Left ventricle myocardium inferior (tissue), 1 donor: ENCODE measurements at regions not wholly inside any gene's neighbourhood (a gene's known extent, or its start where the extent isn't known, plus 50 kb on each side); places are given as distances from the start of the nearest gene placed in this dataset.

Experiments used
- DNase-seq: peaks from one replicate; pipeline ENCODE4 v3.0.0-alpha.2; 2020
- H3K27ac ChIP-seq: fragments of 200-600 bp; replicated peaks from 2 replicates; pipeline ENCODE4 v1.8.0; 2021
- H3K27me3 ChIP-seq: fragments of 200-600 bp; 2 replicates; pipeline ENCODE4 v1.8.0; 2021; ENCODE audit warnings: low read depth
- H3K36me3 ChIP-seq: fragments of 200-600 bp; 2 replicates; pipeline ENCODE4 v1.8.0; 2021
- H3K4me1 ChIP-seq: fragments of 200-600 bp; 2 replicates; pipeline ENCODE4 v1.8.0; 2021
- H3K4me3 ChIP-seq: fragments of 200-600 bp; 2 replicates; pipeline ENCODE4 v1.8.0; 2021; ENCODE audit warnings: mild to moderate bottlenecking, moderate library complexity
- H3K9me3 ChIP-seq: fragments of 200-600 bp; replicated peaks from 2 replicates; pipeline ENCODE4 v1.8.0; 2021
- CTCF ChIP-seq: fragments of 200-600 bp; IDR thresholded peaks from 2 replicates; pipeline ENCODE4 v1.8.0; 2021; ENCODE audit warnings: antibody characterized with exemption, mild to moderate bottlenecking, borderline replicate concordance
- intact Hi-C: fragments of 100-400 bp; cut with micrococcal nuclease; formaldehyde crosslinking; loops from one replicate; pipeline ENCODE4 v1.11.0; 2022
- donor health status: DM: no; HTN: yes; CAD: no; lungs with severe emphysema.

DNA sequence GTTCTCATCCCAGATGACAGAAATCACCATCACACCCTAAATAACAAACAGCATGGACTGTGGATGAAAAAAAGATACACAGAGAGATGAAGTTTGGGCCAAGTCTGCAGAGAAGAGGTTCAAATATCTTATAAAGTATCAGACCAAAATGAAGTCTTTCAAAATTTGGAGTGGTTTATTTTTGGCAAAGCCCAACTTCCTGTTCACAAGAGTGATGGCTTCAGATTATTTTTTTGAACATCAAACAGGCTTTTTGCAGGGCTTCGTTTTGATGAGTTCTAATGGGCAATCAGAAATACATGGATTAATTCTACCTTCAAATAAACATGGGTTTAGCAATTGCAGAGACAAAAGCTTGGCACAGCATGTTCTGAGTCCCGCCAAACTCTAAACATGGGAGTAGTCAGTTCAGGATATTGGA lies 378.2 kb upstream of the RPS23 start:
- Histone ChIP-seq H3K27ac (no peak overlapping the region), H3K4me3 (no peak overlapping the region), H3K4me1 (peaks cover 12% of the 10 kb centered on the region), H3K9me3 (no peaks in the 10 kb centered on the region), H3K27me3 (no peaks in the 10 kb centered on the region), H3K36me3 (no peaks in the 10 kb centered on the region)
- DNase-seq = no peak
- intact Hi-C loops = no loop called here
- TF ChIP-seq CTCF = no peak

- TF ChIP-seq CTCF = no peak
Measured at GRCh38 chr5:82655078-82655477, 376.9 kb upstream of the RPS23 start.

GRCh38 chr5:82649943-82650342 lies 371.8 kb upstream of the RPS23 start:
- H3K27me3 ChIP-seq = no peaks in the 10 kb centered on the region
- no peaks in the 10 kb centered on the region for H3K4me1 ChIP-seq
- H3K9me3 ChIP-seq = no peaks in the 10 kb centered on the region
- no peak for DNase-seq
- H3K36me3 ChIP-seq = no peaks in the 10 kb centered on the region
- H3K27ac ChIP-seq = no peak overlapping the region
- TF ChIP-seq CTCF = no peak
- intact Hi-C loops = no loop called here
- H3K4me3 ChIP-seq = no peak overlapping the region

More at GRCh38 chr5:82655078-82655477, 376.9 kb upstream of the RPS23 start:
- H3K27me3 ChIP-seq = no peaks in the 10 kb centered on the region
- H3K4me3 ChIP-seq = no peak overlapping the region
- no peaks in the 10 kb centered on the region for H3K9me3 ChIP-seq
- no peak overlapping the region for H3K27ac ChIP-seq
- no peak for DNase-seq
- intact Hi-C loops = no loop called here
- peaks cover 12% of the 10 kb centered on the region for H3K4me1 ChIP-seq
- no peaks in the 10 kb centered on the region for H3K36me3 ChIP-seq

GRCh38 chr5:82644766-82645165 lies 366.6 kb upstream of the RPS23 start:
- H3K27me3 ChIP-seq = no peaks in the 10 kb centered on the region
- no peaks in the 10 kb centered on the region for H3K9me3 ChIP-seq
- H3K27ac ChIP-seq = no peak overlapping the region
- no peak for TF ChIP-seq CTCF
- H3K4me1 ChIP-seq = peaks cover 10% of the 10 kb centered on the region
- DNase-seq = no peak
- no peaks in the 10 kb centered on the region for H3K36me3 ChIP-seq
- intact Hi-C loops = loop anchor here (5.0 kb wide), 1 partner anchor 292 kb away; no protein-coding TSS in a partner anchor
- no peak overlapping the region for H3K4me3 ChIP-seq

- intact Hi-C loops = loop anchor here (5.0 kb wide), 1 partner anchor 292 kb away; no protein-coding TSS in a partner anchor
- Histone ChIP-seq H3K27ac (no peak overlapping the region), H3K9me3 (no peaks in the 10 kb centered on the region), H3K4me3 (no peak overlapping the region), H3K4me1 (peaks cover 14% of the 10 kb centered on the region), H3K36me3 (no peaks in the 10 kb centered on the region), H3K27me3 (no peaks in the 10 kb centered on the region)
- DNase-seq = no peak
- no peak for TF ChIP-seq CTCF
Measured at GRCh38 chr5:82644229-82644628, 366.1 kb upstream of the RPS23 start.
